ENCODE measurements at regions not wholly inside any gene's neighbourhood (a gene's known extent, or its start where the extent isn't known, plus 50 kb on each side); places are given as distances from the start of the nearest gene placed in this dataset.

DNA sequence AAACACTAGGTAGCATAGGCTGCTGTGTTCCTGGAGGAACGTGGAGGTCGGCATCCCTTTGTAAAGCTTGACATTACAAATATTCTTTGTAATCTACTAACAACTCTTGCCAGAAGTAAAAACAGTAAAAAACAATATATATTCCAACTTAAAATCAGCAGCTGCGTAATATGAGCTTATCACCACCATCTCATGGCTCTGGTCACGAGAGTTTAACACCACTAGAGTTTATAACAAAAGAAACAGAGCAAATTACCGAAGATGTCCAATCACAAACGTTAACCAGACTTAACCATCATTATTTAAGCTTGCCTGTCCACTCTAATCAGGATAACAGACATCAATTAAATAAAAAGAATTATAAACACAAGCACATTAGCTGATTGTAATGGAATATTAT, 236.7 kb downstream of the PCDH7 start:
- TF ChIP-seq, protein P1, sequence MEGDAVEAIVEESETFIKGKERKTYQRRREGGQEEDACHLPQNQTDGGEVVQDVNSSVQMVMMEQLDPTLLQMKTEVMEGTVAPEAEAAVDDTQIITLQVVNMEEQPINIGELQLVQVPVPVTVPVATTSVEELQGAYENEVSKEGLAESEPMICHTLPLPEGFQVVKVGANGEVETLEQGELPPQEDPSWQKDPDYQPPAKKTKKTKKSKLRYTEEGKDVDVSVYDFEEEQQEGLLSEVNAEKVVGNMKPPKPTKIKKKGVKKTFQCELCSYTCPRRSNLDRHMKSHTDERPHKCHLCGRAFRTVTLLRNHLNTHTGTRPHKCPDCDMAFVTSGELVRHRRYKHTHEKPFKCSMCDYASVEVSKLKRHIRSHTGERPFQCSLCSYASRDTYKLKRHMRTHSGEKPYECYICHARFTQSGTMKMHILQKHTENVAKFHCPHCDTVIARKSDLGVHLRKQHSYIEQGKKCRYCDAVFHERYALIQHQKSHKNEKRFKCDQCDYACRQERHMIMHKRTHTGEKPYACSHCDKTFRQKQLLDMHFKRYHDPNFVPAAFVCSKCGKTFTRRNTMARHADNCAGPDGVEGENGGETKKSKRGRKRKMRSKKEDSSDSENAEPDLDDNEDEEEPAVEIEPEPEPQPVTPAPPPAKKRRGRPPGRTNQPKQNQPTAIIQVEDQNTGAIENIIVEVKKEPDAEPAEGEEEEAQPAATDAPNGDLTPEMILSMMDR (IDR thresholded peaks at IDR 0.05; ENCODE audit: insufficient read depth, low read length, poor library complexity, severe bottlenecking), result no peak
- Histone ChIP-seq H3K36me3 (ENCODE audit: control insufficient read depth, insufficient read depth, low read length) (no peaks in the 10 kb centered on the region), H3K27me3 (ENCODE audit: control insufficient read depth, insufficient read depth, low read length) (no peaks in the 10 kb centered on the region), H3K4me3 (ENCODE audit: low read depth, low read length) (no peak overlapping the region)
- DNase-seq (ENCODE audit: low read depth), result no peak

DNA sequence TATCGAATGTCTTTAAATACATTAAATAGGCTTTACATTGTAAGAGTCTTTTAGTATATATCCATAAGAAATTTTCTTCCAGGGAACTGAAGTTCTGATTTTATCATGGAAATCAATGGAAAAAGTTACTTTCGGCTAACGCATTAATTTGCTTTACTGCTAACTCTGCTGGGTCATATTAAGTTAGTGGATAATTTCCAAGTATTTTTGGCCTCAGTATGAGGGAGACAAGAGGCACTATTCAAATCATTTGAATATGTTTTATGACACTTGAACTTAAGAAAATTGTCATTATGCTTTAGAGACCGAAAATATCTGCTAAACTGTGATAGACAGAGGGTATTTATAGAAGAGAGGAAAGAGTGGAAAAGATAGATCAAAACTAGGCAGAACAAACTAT, 237.5 kb downstream of the PCDH7 start:
- no peak for DNase-seq (ENCODE audit: low read depth)
- no peaks in the 10 kb centered on the region for H3K27me3 ChIP-seq (ENCODE audit: control insufficient read depth, insufficient read depth, low read length)
- H3K36me3 ChIP-seq (ENCODE audit: control insufficient read depth, insufficient read depth, low read length), result no peaks in the 10 kb centered on the region
- TF ChIP-seq, protein P1 (IDR thresholded peaks at IDR 0.05; ENCODE audit: insufficient read depth, low read length, poor library complexity, severe bottlenecking), result no peak
- H3K4me3 ChIP-seq (ENCODE audit: low read depth, low read length), result no peak overlapping the region

DNA sequence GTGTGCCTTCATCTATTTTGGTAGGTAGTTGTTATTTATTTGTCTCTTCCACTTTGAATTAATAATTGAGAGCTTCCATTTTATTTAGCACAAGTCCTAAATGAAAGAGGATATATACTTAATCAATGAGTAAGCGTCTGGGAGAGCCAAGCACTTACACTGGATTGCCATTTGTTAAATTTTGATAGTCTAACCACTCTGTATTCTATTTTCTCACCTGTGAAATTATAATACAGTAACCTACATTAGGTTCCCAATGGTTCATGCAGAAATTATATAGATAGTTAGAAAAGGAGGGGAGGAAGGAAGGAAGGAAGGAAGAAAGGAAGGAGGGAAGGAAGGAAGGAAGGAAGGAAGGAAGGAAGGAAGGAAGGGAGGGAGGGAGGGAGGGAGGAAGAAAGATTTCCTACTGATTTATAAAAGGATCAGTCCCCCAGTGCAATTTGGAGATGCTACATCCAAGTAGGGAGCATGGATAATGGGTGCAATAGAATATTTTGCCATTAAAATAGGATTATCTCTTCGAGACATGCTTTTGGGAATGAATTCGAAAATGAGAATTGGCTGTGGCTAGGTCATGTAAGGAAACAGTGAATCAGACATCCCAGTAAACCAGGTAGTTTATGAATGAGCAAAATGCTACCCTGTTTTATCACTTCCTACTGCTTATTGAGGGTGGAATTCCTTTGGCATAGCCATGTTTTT, 239.8 kb downstream of the PCDH7 start:
- Histone ChIP-seq H3K36me3 (ENCODE audit: control insufficient read depth, insufficient read depth, low read length) (no peaks in the 10 kb centered on the region), H3K4me3 (ENCODE audit: low read depth, low read length) (no peak overlapping the region), H3K27me3 (ENCODE audit: control insufficient read depth, insufficient read depth, low read length) (no peaks in the 10 kb centered on the region)
- DNase-seq (ENCODE audit: low read depth), result no peak
- TF ChIP-seq, protein P1 (IDR thresholded peaks at IDR 0.05; ENCODE audit: insufficient read depth, low read length, poor library complexity, severe bottlenecking), result no peak

DNA sequence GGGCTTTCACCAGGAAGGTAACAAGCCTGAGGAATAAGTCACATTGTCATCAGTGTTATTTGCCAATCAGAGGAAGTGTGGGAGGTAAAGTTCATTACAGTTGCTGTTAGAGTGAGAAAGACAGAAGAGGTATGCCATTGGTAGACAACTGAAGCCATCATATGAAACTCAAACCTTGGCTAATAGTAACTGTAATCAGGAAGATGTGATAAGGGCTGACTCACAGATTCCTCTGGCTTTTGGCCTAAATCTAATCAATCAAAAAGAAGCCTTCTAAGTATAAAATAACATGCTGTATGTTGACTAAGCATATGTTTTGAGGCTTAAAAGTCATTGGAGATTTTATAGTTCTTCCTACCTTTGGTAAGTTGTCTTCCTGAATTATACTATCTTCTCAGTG, 242.8 kb downstream of the PCDH7 start:
- Histone ChIP-seq H3K4me3 (ENCODE audit: low read depth, low read length) (no peak overlapping the region), H3K36me3 (ENCODE audit: control insufficient read depth, insufficient read depth, low read length) (no peaks in the 10 kb centered on the region), H3K27me3 (ENCODE audit: control insufficient read depth, insufficient read depth, low read length) (no peaks in the 10 kb centered on the region)
- DNase-seq (ENCODE audit: low read depth), result no peak
- TF ChIP-seq, protein P1 (IDR thresholded peaks at IDR 0.05; ENCODE audit: insufficient read depth, low read length, poor library complexity, severe bottlenecking), result no peak

DNA sequence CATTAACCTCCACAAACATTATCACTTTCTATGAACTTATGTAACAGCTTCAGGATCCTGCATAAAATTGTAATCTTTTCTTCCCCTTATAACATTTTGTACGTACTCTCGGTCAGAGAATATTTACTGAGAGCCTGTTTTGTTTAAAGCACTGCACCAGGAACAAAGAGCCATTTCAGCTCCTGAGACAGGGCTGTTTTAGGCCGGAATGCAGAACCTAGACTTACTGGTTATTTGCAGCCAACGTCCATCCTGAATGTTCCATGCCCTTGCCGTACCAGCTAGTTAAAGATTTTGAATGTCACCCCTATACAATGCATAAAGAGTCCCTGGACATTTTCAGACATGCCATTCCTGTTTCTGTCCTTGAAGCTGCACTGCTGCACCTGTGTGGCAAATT, 248.8 kb downstream of the PCDH7 start:
- TF ChIP-seq, protein P1 (IDR thresholded peaks at IDR 0.05; ENCODE audit: insufficient read depth, low read length, poor library complexity, severe bottlenecking), result no peak
- Histone ChIP-seq H3K36me3 (ENCODE audit: control insufficient read depth, insufficient read depth, low read length) (no peaks in the 10 kb centered on the region), H3K27me3 (ENCODE audit: control insufficient read depth, insufficient read depth, low read length) (no peaks in the 10 kb centered on the region), H3K4me3 (ENCODE audit: low read depth, low read length) (no peak overlapping the region)
- no peak for DNase-seq (ENCODE audit: low read depth)

DNA sequence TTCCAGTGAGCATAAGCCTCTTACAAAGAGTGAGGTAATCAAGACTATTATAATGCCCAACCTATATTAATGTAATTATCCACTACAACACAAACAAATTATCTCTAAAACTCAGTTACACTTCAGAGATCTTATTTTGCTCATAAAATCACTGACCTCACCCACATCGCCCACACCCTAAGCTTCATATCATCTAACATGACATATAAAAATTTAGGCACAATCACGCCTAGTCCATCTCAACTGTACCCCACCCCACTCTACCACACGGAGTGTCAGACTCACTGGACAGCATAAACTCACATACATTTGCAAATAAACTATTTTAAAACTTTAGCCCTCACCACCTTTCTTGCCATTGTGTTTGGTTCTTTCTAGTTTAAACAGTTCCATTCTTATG, 252.4 kb downstream of the PCDH7 start:
- H3K4me3 ChIP-seq (ENCODE audit: low read depth, low read length), result no peak overlapping the region
- H3K27me3 ChIP-seq (ENCODE audit: control insufficient read depth, insufficient read depth, low read length), result no peaks in the 10 kb centered on the region
- TF ChIP-seq, protein P1 (IDR thresholded peaks at IDR 0.05; ENCODE audit: insufficient read depth, low read length, poor library complexity, severe bottlenecking), result no peak
- DNase-seq (ENCODE audit: low read depth), result no peak
- no peaks in the 10 kb centered on the region for H3K36me3 ChIP-seq (ENCODE audit: control insufficient read depth, insufficient read depth, low read length)

Measured in kidney epithelial cell (primary cell).